Heart left ventricle (tissue), 13 donors: ENCODE measurements at regions not wholly inside any gene's neighbourhood (a gene's known extent, or its start where the extent isn't known, plus 50 kb on each side); places are given as distances from the start of the nearest gene placed in this dataset.

Source experiments
- CTCF ChIP-seq, 12 donors: fragments of 200-600 bp; sonication (generic) in 4 of 12; IDR thresholded peaks; one replicate each; pipeline versions ENCODE4 v1.5.0 to v1.8.0; 2018 to 2022; ENCODE audit warnings: antibody characterized with exemption in 12 of 12, mild to moderate bottlenecking in 5 of 12
- POLR2A ChIP-seq, 2 donors: fragments of 450-650 bp; IDR thresholded peaks; one replicate each; pipeline ENCODE4 v1.6.1; 2017; ENCODE audit warnings: antibody characterized with exemption in 2 of 2, mild to moderate bottlenecking in 2 of 2, moderate library complexity in 2 of 2
- donor health status: ischemic (EF 13 %, LVEDD 7.1; RV severe dilation, severe dysfunction).
- donor health status: DM: no; HTN: yes; CAD: no.
- donor health status: DM: no; HTN: no; CAD: no.
- donor health status: ischemic (EF 25% LVEDD 6.9; RV normal size, moderate dysfunction).
- donor health status: ischemic (EF 25% LVEDD 5.7; RV mildly dilated, moderate dysfunction).
- donor health status: ischemic (EF 35%, LVEDD 5.7; RV mildly dilated, moderate dysfunction).
- donor health status: nonischemic (EF 11% LVEDD 7.7; RV severe dilation, severe dysfunction).
- donor health status: DM: yes; HTN: yes; CAD: no.
- donor health status: PGD.
- donor health status: ischemic (EF 29% LVEDD 5.4; RV normal size, mild dysfunction).
- donor health status: nonischemic (EF 23%, LVEDD 6.1; RV moderate dilation, normal function).

GRCh38 chr15:56557415-56557814 is 92.5 kb upstream of the MNS1 start:
- no peak for TF ChIP-seq POLR2A (IDR thresholded peaks at IDR 0.05)
- TF ChIP-seq CTCF (IDR thresholded peaks at IDR 0.05): no peak
